Choroid plexus epithelial cell (primary cell): ENCODE measurements at regions not wholly inside any gene's neighbourhood (a gene's known extent, or its start where the extent isn't known, plus 50 kb on each side); places are given as distances from the start of the nearest gene placed in this dataset.
A peak's percentile ranks its signal among the peaks of the same experiment; 100 is the strongest.

Experiments
- DNase-seq: peaks from one replicate; pipeline ENCODE4 v3.0.0-alpha.2; 2010; ENCODE audit warnings: low read depth
- H3K4me3 ChIP-seq: 2 replicates; pipeline ENCODE4 v1.5.1; 2011; ENCODE audit warnings: low read depth, mild to moderate bottlenecking, control low read depth, low read length, moderate library complexity
- CTCF ChIP-seq: conservative IDR thresholded peaks from 2 replicates; pipeline ENCODE4 v1.5.1; 2011; ENCODE audit warnings: low read depth, mild to moderate bottlenecking, control low read depth, inconsistent platforms, low read length, moderate library complexity

GRCh38 chr1:185570962-185571361 is 163.2 kb upstream of the HMCN1 start:
- no peak overlapping the region for H3K4me3 ChIP-seq
- no peak for TF ChIP-seq CTCF
- no peak for DNase-seq

GRCh38 chr1:185568155-185569123 is 165.8 kb upstream of the HMCN1 start:
- no peak for TF ChIP-seq CTCF
- no peak overlapping the region for H3K4me3 ChIP-seq
- DNase-seq, result no peak

GRCh38 chr1:185567440-185567839 is 166.8 kb upstream of the HMCN1 start:
- no peak for DNase-seq
- no peak overlapping the region for H3K4me3 ChIP-seq
- TF ChIP-seq CTCF, result no peak

GRCh38 chr1:185566995-185567394 is 167.2 kb upstream of the HMCN1 start:
- peak; percentile 66 for DNase-seq
- TF ChIP-seq CTCF, result no peak
- no peak overlapping the region for H3K4me3 ChIP-seq

GRCh38 chr1:185565302-185565701 is 168.9 kb upstream of the HMCN1 start:
- no peak for TF ChIP-seq CTCF
- no peak overlapping the region for H3K4me3 ChIP-seq
- peak; percentile 23 for DNase-seq

GRCh38 chr1:185564816-185565215 is 169.4 kb upstream of the HMCN1 start:
- DNase-seq, result no peak
- no peak overlapping the region for H3K4me3 ChIP-seq
- no peak for TF ChIP-seq CTCF
